ENCODE measurements at regions not wholly inside any gene's neighbourhood (a gene's known extent, or its start where the extent isn't known, plus 50 kb on each side); places are given as distances from the start of the nearest gene placed in this dataset.

DNA sequence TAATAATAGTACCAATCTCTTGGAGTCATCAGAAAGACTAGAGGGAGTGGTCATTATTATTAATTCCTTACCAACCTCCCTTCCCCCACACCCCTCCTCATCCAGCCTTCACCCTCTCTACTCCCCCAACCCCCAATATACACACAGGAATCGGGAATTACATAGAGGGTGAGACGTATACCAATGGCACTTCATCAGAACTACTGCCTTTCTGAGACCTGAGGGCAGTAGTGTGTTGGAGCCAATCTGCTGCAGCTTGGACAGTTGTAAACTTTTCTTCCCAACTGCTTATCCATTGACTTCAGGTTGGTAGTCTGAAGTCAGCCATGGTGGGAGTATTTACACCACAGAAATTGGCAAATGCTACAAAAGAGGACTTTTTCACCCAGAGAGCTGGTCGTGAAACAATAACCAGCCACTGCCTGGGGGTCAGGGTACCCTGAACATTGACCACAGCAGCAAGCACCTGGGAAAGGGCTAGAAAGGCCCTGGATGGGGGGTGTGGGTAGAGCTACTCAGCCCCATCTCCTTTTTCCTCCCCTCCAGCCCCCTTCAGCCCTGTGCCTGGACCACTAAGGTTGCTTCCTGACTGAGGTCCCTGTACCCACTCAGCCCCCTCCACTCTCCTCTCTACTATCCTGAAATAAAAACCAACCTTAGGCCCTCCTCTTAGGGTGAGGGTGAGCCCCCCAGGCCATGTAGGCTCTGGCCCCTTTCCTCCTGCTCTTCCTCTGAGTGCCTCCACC, 161.5 kb downstream of the MRPL14 start:
- DNase-seq: no peak

DNA sequence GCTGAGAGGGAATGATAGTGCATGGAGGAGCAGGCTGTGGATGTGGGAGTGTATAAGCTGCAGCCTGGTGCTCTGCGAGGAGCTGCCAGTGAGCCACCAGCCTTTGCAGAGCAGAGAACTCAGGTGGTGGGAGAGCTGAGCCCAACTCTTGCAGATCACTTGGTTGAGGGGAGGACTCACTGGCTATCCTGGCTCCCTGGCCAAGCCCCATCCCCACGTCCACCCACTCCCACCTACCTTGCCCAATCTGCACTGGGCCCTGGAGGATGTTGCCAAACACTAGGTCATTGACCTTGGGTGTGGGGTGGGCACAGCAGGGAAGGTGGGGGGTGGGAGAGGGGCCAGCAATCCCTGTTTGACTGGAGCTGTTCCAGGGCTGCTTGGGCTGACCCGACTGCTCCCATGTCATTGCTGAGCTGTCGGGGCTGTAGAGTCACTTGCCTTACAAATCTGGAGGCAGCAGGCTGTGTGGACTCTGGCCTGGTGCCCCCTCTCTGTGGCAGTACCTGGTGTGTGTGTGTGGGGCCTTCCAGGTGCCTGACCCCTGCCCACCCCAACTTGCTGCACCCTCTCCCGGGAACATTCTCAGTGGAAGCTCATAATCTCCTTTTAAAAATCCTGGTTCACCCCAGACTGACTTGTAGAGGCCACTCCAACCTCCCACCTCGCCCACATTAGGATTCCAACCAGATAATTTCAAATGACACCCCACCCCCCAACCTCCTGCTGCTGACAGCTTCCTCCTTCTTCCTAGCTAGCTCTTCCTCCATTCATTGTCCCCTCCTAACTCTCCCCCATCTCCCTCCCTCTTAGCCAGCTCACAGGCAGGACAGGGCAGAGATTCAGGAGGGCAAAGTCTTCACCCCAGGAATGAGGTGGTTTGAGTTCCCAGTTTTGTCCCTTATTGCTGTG, 162.3 kb downstream of the MRPL14 start:
- no peak for DNase-seq

DNA sequence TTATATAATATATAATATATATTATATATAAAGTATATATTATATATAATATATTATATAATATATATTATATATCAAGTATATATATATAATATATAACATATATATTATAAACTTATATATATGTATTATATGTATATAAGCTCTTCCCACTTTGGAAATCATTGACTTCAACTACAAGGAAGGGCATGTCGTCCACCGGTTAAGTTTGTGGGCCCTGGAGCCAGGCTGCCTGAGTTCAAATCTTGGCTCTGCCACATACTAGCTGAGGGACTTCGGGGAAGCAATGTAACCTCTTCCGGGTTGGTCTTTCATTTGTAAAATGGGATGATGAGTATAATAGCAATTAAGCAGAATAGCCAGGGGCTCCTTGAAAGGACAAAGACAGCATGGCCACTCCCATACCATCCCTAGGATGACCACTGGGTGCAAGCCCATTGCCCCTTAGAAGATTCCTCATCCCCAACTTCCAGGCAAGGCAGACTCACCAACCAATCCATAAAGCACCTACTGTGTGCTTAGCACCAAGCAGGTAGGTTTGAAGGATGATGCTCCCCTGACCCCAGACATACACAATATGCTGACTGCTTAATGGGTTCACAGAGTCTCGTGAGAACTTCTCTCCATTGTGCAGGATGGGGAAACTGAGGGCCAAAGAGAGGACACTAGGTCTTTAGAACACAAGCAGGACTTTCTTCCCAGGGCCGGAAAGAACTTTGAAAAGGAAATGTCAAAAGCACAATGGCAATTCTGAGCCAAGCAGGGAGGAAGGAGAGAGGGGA, 163.2 kb downstream of the MRPL14 start:
- DNase-seq: no peak

DNA sequence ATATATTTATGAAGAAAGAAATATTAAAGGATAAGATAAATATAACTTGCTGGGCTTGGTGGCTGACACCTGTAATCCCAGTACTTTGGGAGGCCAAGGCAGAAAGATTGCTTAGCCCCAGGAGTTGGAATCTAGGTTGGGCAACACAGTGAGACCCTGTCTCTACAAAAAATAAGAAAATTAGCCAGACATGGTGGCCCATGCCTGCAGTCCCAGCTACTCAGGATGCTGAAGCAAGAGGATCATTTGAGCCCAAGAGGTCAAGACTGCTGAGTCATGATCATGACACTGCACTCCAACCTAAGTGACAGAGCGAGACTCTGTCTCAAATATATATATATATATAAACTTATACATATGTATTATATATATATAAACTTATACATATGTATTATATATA, 164.0 kb downstream of the MRPL14 start:
- DNase-seq: no peak

DNA sequence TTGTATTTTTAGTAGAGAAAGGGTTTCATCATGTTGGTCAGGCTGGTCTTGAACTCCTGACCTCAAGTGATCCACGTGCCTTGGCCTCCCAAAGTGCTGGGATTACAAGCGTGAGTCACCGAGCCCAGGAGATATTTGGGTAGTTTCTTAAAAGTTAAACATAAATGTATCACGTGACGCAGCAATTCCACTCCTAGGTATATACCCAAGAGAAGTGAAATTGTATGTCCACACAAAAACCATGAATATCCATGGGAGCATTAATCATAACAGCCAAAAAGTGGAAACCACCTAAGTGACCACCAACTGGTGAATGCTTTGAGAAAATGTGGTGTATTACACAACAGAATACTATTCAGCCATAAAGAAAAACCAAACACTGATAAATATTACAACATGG, 164.8 kb downstream of the MRPL14 start:
- no peak for DNase-seq

DNA sequence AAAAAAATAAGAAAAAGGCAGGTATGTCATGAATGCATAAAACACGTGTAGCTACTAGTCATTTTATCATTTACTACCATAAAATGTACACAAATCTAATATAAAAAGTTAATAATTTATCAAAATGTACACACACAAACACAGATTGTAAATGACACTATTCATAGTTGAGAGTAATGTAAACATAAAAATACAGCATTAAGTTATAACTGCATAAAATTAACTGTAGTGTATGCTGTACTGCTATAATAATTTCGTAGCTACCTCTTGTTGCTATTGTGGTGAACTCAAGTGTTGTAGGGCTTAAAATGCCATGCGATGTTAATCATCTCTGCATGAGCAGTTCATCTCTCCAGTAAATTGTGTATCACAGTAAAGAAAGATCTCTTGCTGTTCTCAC, 170.0 kb downstream of the MRPL14 start:
- no peak for DNase-seq

DNA sequence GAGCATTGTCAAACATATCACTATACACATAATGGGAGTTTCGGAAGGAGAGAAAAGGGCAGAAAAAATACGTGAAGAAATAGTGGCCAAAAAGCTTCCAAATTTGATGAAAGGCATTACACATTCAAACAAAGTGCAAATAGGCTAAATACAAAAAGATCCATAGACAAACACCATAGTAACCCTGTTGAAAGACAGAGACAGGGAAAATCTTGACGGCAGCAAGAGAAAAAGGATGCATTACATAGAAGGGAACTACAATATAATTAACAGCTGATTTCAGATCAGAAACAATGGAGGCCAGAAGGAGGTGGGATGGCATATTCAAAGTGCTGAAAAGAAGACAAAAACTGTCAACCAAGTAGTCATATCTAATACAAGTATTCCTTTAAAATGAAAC, 170.8 kb downstream of the MRPL14 start:
- DNase-seq: no peak

DNA sequence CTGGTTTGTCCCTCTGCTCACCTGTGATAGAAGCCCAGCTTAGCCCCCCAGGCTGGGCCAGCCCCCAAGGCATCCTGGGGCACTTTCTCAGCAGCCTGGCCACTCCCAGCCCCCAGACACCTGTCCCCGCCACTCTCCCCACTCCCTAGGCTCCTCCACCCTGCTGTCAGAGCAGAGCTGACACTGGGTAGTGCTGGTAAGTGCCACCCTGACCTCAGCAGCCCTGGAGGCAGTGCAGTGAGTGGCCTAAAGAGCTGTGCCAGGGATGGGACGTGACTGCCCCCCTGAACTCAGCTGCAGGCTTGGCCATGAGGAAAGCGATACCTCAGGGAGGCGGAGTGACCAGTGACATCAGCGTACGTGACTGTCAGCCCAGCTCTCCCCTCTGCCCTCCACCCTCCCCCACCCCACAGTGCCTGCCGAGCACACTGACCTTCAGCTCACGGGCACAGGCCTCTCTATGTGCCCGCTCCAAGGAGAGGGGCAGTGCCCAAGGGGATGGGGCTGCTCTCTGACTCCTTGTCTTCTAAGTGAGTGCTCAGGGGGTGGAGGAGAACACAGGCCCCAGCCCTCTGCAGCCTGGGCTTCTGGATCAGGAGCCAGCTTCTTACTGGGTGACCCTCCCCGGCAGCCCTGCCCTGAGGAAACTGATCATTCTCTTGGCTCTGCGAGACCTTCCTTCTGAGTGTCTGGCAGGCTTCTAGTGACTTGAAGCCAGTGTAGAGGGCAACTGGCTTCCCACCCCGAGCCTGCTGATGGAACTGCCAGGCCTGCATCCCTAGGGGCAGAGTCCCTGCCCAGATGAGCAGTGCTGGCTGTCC, 172.7 kb downstream of the MRPL14 start:
- no peak for DNase-seq

DNA sequence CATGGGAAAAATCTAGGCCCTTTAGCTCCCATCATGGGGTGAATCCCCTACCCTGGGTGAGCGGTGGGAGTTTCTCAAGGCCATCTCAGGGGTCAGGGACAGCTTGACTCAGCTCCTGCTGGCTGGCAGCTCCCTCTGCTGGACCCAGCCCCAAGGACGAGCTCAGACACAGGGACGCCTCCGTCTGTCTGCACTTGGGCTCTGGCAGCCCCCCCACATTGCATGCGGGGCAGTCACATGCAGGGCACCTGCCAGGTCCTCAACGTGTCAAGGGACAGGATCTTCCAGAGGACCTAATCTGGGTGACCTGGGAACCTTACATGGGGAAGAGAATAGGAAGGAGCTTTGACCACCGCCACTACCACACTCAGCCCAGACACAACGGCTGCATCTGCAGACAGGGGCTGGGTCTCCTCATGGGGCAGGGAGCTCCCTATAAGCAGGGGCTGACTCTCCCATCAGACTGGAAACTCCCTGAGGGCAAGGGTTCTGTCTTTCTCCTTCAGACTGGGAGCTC, 173.4 kb downstream of the MRPL14 start:
- no peak for DNase-seq

DNA sequence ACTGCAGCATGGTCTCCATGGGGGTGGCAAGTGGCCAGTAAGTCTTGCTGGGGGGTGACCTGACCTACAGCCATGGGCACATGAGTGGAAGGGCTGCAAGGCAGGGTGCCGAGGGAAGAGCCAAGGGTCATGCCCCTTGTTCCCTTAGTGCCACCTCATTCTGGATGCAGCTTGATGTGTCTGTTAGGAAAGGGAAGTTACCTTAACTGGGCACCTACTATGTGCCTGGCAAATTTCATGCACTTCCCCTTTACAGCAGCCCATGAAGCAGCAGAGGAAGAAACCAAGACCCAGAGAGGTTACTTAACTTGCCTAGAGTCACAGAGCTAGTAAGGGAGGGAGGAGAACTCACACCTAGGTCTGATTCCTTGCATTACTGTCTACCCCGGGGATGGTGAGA, 174.0 kb downstream of the MRPL14 start:
- no peak for DNase-seq

DNA sequence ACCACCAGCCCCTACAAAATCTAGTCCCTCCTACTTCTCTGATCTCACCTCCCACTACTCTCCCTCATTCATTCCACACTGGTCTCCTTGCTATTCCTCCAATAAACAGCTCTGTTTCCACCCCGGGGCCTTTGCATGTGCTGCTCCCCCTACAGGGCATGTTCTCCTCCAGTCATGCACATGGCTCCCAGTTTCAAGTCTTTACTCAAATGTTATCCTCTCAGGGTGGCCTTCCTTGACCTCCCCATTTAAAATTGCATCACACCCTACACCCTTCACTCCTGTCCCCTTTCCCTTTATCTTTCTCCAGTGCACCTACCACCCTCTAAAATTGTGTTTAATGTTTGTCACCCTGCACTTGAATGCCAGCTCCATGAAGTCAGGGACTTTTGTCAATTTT, 174.5 kb downstream of the MRPL14 start:
- DNase-seq: no peak

DNA sequence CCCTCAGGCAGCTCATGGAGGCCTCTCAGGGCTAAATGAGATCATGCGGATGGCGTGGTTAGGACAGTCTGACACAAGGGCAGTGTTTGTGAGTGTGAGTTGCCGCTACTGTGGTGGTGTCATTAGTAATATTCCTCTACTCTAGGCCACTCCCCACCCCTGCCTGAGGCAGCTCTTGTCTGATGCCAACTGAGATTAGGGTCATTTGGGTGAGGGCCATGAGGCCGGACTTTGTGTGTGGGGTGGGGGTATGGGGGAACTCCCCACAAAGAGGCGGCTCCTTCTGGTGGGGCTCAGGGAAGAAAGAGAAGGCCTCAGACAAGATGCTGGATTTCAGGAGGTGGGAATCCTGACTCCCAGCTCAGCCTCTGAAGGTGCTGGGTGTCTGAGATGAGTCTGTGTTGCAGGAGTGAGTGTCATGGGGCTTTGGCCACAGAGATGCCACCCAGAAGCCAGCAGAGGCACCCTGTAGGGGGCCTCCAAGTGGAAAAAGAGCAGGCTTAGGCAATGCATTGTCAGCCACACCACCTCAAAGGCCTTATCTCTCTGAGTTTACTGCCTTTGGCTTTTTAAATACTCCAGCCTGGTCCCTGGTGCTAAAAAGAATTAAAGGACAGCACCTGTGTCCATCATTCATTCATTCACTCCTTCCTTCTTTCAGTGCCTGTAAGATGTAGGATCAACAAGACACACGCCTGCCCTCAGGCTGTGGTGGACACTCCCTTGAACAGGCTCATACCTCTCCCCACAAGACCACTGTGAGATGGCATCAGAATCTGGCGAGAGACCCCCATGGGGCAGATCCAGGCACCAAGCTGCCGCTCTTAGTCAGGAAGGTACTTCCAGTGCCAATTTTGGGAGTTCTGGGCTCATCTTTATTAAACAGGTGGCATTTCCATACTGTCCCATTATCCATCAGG, 175.2 kb downstream of the MRPL14 start:
- no peak for DNase-seq

DNA sequence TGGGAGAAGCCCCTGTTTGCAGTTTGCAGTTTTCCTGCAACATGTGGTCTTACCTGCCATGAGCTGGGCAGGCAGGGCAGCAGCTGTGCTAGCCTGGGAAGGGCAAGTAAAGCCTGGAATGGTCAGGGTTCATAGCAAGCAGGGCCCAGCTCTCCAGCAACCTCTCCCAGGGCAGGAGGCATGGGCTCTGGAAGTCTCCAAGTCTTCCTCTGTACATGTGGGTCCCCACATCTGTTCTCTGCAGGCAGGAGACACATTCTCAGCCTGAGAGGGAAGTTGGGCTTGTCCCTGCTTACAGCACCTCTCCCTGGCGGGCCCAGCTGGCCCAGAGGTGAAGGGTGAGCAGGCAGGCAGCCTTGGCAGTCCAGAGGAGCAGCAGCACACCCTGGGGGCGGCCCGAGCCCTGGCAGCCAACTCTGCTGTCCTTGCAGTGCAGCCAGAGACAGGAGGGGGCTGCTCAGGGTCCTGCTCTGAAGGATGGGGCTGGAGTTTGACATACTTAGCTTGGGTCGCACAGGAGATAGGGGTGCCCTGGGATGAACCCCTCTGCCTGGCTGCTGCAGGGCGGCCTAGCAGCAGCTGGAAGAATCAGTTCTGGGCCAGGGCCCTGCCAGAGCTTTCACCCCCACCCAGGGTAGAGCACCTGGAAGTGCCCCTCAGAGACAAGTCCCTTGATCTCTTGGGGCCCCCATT, 176.0 kb downstream of the MRPL14 start:
- DNase-seq: no peak

DNA sequence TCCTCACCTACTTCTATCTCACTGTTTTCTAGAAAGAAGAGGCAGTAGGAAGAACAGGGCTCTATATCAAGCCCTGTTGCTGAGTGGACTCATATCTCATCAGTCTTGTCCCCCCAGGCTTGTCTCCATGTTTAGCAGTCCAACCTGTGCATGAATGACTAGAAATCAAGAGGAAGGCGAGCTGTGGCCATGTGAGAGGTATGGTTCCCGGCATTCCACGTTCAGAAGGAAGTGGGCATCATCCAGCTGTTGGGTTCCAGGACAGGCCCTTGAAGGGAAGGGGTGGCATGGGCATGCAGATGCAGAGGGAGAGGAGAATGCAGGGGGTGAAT, 176.6 kb downstream of the MRPL14 start:
- DNase-seq: no peak

DNA sequence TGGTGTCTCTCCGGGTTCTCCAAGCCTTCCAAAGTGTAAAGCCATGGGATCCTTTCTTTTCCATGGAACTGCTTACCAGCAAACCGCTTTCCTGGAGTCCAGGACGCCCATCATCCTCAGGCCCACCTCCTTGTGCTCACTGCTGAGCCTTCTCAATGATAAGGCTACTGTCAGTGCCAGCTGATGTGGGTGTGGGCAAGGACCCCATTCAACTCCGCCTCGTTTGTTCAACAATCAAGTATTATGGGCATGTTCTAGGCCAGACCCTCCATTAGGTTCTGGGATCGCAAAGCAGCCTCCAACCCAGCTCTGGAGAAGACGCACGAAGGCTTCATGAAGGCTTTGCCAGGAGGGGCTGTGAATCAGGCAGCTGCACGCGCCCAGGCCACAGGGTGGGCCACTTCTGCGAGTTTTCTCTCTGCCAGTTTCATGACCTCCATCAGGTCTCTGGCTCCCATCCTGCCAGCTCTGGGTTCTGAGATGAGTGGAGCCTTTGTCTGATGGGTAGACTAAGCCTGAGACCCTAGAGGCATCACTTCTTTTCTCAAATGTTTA, 177.1 kb downstream of the MRPL14 start:
- DNase-seq: no peak

DNA sequence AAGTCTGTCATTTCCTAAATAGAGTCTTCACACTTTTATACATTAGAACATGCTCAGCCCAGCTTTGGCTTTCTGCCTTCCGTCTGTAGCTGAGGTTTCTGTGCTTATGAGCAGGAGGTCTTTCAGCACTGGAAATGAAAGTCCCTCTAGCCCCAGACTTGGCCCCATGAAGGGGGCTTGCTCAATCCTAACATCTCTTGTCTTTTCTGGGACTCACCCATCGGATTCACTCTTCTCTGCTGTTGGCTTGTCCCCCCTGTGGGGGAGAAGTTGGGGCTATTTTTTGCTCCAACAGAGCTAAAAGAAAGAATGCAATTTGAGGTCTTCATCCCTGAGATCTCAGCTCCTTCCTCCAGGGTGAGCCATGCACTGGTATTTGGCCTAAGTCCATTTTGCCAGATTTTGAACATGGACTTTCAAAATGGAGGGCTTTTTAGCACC, 177.7 kb downstream of the MRPL14 start:
- no peak for DNase-seq

DNA sequence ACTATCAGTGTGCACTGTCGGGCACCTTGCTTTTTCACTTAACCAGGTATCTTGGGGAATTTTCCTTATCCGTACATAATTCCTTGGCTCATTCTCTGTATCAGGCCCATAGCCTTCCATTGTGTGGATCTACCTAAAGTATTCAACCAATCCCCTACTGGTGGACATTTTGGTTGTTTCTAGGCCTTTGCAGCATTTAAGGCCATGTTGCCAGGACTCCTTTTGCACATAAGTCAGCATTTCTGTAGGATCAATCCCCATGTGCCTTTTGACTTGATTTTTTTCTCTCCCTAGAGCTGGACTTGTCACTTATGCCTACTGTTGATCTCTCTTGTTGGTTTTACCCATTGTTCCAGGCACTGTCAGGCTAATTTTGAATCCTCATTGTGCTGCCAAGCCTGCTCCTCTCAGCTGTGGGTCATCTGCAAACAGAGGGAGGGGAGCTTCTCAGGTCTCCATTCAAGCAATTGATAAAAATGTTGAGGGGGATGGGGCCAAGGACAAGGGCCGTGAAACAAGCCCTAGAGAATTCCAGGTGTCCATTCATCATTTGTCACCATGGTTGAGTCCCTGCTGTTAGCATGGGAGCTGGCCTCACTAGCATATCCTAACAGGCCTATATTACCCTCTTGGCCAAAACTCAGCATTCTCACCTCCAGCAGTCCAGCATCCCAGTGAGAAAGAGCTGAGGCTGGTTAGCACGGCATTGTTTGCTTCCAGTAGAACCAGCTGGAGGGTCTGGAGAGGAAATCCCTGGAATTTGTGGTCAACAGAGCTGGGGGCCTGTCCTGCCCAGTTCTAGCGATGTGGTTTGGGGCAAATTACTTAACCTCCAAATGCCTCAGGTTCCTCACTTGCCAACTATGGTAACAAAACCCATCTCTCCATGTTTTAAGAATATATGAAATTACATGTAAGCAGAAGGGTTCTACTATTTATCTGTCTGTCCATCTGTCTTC, 178.4 kb downstream of the MRPL14 start:
- DNase-seq: no peak

DNA sequence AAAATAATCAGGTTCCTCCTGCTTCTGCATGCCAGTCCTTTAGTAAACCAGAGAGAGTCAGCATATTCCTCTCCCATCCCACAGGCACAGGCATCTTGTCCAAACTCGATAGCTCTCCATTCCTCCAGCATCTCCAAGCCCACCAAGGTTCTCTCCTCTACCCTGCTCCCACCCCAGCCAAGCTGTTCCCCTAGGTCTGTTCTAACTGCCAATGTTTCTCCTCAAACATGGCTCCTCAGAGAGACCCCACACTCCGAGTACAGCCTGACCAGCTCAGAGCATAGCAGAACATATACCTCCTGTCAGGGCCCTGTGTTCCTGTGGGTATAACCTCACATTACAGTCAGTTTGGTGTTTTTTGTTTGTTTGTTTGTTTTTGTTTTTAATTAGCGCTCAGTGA, 177.8 kb downstream of the VEGFA start:
- no peak for DNase-seq

All from stimulated activated CD4-positive, alpha-beta T cell treated with anti-CD3 and anti-CD28 coated beads, Interleukin-4, amount 100 ng/mL, for 24 hours (primary cell).